K562 (cell line): ENCODE measurements at regions not wholly inside any gene's neighbourhood (a gene's known extent, or its start where the extent isn't known, plus 50 kb on each side); places are given as distances from the start of the nearest gene placed in this dataset.

Source experiments
- ATF7 ChIP-seq: fragments of 450-650 bp; IDR thresholded peaks from 2 replicates; pipeline ENCODE4 v1.7.1; 2014; ENCODE audit warnings: mild to moderate bottlenecking, moderate library complexity
- C11orf30 ChIP-seq: fragments of 450-650 bp; IDR thresholded peaks from 2 replicates; pipeline ENCODE4 v1.6.1; 2016; ENCODE audit warnings: low read depth, mild to moderate bottlenecking
- CBFA2T2 ChIP-seq: fragments of 450-650 bp; conservative IDR thresholded peaks from 2 replicates; pipeline ENCODE4 v1.6.1; 2017; ENCODE audit warnings: mild to moderate bottlenecking
- COPS2 ChIP-seq: fragments of 450-650 bp; conservative IDR thresholded peaks from 2 replicates; pipeline ENCODE4 v1.6.1; 2016; ENCODE audit warnings: mild to moderate bottlenecking, moderate library complexity
- CREB5 ChIP-seq: fragments of 250-450 bp; sonication (Bioruptor Pico); IDR thresholded peaks from 2 replicates; pipeline ENCODE4 v1.5.0; 2020; ENCODE audit warnings: mild to moderate bottlenecking
- ETV6 ChIP-seq, 3 experiments: fragments of 150-350 bp in 1 of 3; sonication (generic) in 1 of 3; formaldehyde crosslinking in 1 of 3; IDR thresholded peaks; 2 replicates each; pipeline versions ENCODE4 v1.6.1 to v1.8.0; 2014 to 2022; ENCODE audit warnings: borderline replicate concordance in 2 of 3, low read depth in 2 of 3, antibody characterized with exemption in 1 of 3, low read length in 1 of 3, mild to moderate bottlenecking in 1 of 3, missing genetic modification reagents in 1 of 3
- FOS ChIP-seq: IDR thresholded peaks from 3 replicates; pipeline ENCODE4 v1.6.1; 2011; ENCODE audit not compliant: insufficient read length; ENCODE audit errors: extremely low read depth
- FOXO4 ChIP-seq: fragments of 450-650 bp; formaldehyde crosslinking; IDR thresholded peaks from 2 replicates; pipeline ENCODE4 v1.4.0; 2020; ENCODE audit warnings: mild to moderate bottlenecking, moderate library complexity
- HNRNPH1 ChIP-seq: fragments of 200-400 bp; formaldehyde crosslinking; optimal IDR thresholded peaks from 2 replicates; pipeline ENCODE3; 2017; ENCODE audit warnings: low read depth, mild to moderate bottlenecking, low read length, moderate library complexity
- HOXB6 ChIP-seq: fragments of 250-450 bp; sonication (Bioruptor Pico); IDR thresholded peaks from 2 replicates; pipeline ENCODE4 v1.5.1; 2022; ENCODE audit warnings: mild to moderate bottlenecking, borderline replicate concordance
- LEF1 ChIP-seq: fragments of 450-650 bp; IDR thresholded peaks from 2 replicates; pipeline ENCODE4 v1.6.1; 2016; ENCODE audit warnings: mild to moderate bottlenecking
- MAFK ChIP-seq: IDR thresholded peaks from 2 replicates; pipeline ENCODE4 v1.6.1; 2011; ENCODE audit warnings: low read length, improper control_type of control experiment
- MAX ChIP-seq: sonication (generic); formaldehyde crosslinking; IDR thresholded peaks from 2 replicates; pipeline ENCODE4 v1.9.0; 2022; ENCODE audit warnings: mild to moderate bottlenecking, missing genetic modification reagents
- MAZ ChIP-seq, 2 experiments: fragments of 450-650 bp in 1 of 2; sonication (generic) in 1 of 2; formaldehyde crosslinking; IDR thresholded peaks in 1 of 2; conservative IDR thresholded peaks in 1 of 2; 2 replicates each; pipeline versions ENCODE4 v1.4.0 to v1.5.0; 2020; ENCODE audit warnings: mild to moderate bottlenecking in 1 of 2, missing genetic modification reagents in 1 of 2
- MCM7 ChIP-seq, 2 experiments: fragments of 450-650 bp; IDR thresholded peaks; 2 replicates each; pipeline ENCODE4 v1.6.1; 2016 to 2018
- MYNN ChIP-seq, 2 experiments: sonication (generic); formaldehyde crosslinking in 1 of 2; IDR thresholded peaks; 2 replicates each; pipeline versions ENCODE4 v1.5.0 to v1.6.1; 2016 to 2020; ENCODE audit warnings: antibody characterized with exemption in 1 of 2, missing genetic modification reagents in 1 of 2
- NCOA1 ChIP-seq: fragments of 450-650 bp; IDR thresholded peaks from 2 replicates; pipeline ENCODE4 v1.6.1; 2016; ENCODE audit warnings: low read depth
- NFIC ChIP-seq: fragments of 450-650 bp; IDR thresholded peaks from 2 replicates; pipeline ENCODE4 v1.6.1; 2017; ENCODE audit warnings: mild to moderate bottlenecking, inconsistent platforms
- PPARD ChIP-seq: fragments of 250-450 bp; sonication (Bioruptor Pico); IDR thresholded peaks from 2 replicates; pipeline ENCODE4 v1.8.0; 2022; ENCODE audit warnings: inconsistent platforms, mild to moderate bottlenecking, moderate library complexity
- STAT5B ChIP-seq: fragments of 250-450 bp; sonication (Bioruptor Pico); IDR thresholded peaks from 2 replicates; pipeline ENCODE4 v1.8.0; 2021; ENCODE audit warnings: mild to moderate bottlenecking, inconsistent platforms
- TCF3 ChIP-seq: sonication (generic); formaldehyde crosslinking; IDR thresholded peaks from 2 replicates; pipeline ENCODE4 v1.4.0; 2020; ENCODE audit warnings: mild to moderate bottlenecking, missing genetic modification reagents
- TOE1 ChIP-seq, 2 experiments: fragments of 450-650 bp in 1 of 2; sonication (generic) in 1 of 2; formaldehyde crosslinking in 1 of 2; IDR thresholded peaks; 2 replicates each; pipeline versions ENCODE4 v1.7.1 to v1.8.0; 2016 to 2022; ENCODE audit warnings: borderline replicate concordance in 2 of 2, mild to moderate bottlenecking in 2 of 2, antibody characterized with exemption in 1 of 2, inconsistent platforms in 1 of 2, low read depth in 1 of 2, missing genetic modification reagents in 1 of 2, moderate library complexity in 1 of 2
- ZBTB5 ChIP-seq: fragments of 450-650 bp; IDR thresholded peaks from 2 replicates; pipeline ENCODE4 v1.6.1; 2017; ENCODE audit warnings: antibody characterized with exemption
- ZC3H4 ChIP-seq: sonication (generic); formaldehyde crosslinking; IDR thresholded peaks from 2 replicates; pipeline ENCODE4 v1.9.0; 2021; ENCODE audit warnings: missing genetic modification reagents, borderline replicate concordance
- ZFP36 ChIP-seq: fragments of 150-350 bp; IDR thresholded peaks from 2 replicates; pipeline ENCODE4 v1.6.1; 2018; ENCODE audit warnings: low read length, low read depth; ENCODE audit not compliant: partially characterized antibody
- ZNF134 ChIP-seq: fragments of 250-450 bp; sonication (Bioruptor Pico); conservative IDR thresholded peaks from 2 replicates; pipeline ENCODE4 v1.4.0; 2020

GRCh38 chr7:50197549-50197948 is 104.5 kb upstream of the ZPBP start (continued):
- 0 out of 4 replicates have a peak, but pooled peaks of 1 of the 2 experiments have one; percentile 29 for TF ChIP-seq ETV6 (IDR thresholded peaks at IDR 0.05; ENCODE audit: borderline replicate concordance in 1 of 2, low read depth in 2 of 2, low read length in 1 of 2)
- TF ChIP-seq ETV6 (CRISPR knock-in tag; IDR thresholded peaks at IDR 0.05; ENCODE audit: borderline replicate concordance): no peak
- TF ChIP-seq NFIC: peak; percentile 21; the same call in 1 of the 2 replicates
- TF ChIP-seq CBFA2T2: peak; percentile 82
- TF ChIP-seq STAT5B (CRISPR knock-in tag): no peak
- peak; percentile 58; the same call in 1 of the 2 replicates for TF ChIP-seq NCOA1
- TF ChIP-seq ZC3H4 (CRISPR knock-in tag): no peak
- TF ChIP-seq HNRNPH1: no peak
- peak; percentile 10; the same call in 1 of the 2 replicates for TF ChIP-seq MAFK
- TF ChIP-seq MAZ (CRISPR knock-in tag; conservative IDR thresholded peaks at IDR 0.05 in 1 of 2, IDR thresholded peaks at IDR 0.05 in 1 of 2): peak in 1 of 2 experiments; percentile 65; a peak in 2 of 4 replicates
- TF ChIP-seq C11orf30: peak; percentile 54
- peak; percentile 68; the same call in 1 of the 2 replicates for TF ChIP-seq TOE1 (IDR thresholded peaks at IDR 0.05; ENCODE audit: borderline replicate concordance)
- TF ChIP-seq TOE1 (CRISPR knock-in tag; IDR thresholded peaks at IDR 0.05; ENCODE audit: borderline replicate concordance, low read depth): no peak
- TF ChIP-seq MCM7 (IDR thresholded peaks at IDR 0.05): no peak
- TF ChIP-seq HOXB6 (CRISPR knock-in tag): no peak
- peak; percentile 10 for TF ChIP-seq ZFP36
- TF ChIP-seq MYNN (IDR thresholded peaks at IDR 0.05): peak; percentile 89
- no peak for TF ChIP-seq MYNN (CRISPR knock-in tag; IDR thresholded peaks at IDR 0.05)
- TF ChIP-seq MAX (CRISPR knock-in tag): 0 out of 2 replicates have a peak, but pooled peaks have one; percentile 34
- no peak for TF ChIP-seq CREB5 (CRISPR knock-in tag)
- peak; percentile 72 for TF ChIP-seq FOS
- TF ChIP-seq ZNF134 (CRISPR knock-in tag): no peak
- TF ChIP-seq TCF3 (CRISPR knock-in tag): peak; percentile 76
- TF ChIP-seq ZBTB5: no peak
- peak; percentile 80 for TF ChIP-seq ATF7
- no peak for TF ChIP-seq LEF1
- no peak for TF ChIP-seq FOXO4 (CRISPR knock-in tag)
- no peak for TF ChIP-seq COPS2
- TF ChIP-seq PPARD (CRISPR knock-in tag): no peak
